ENCODE measurements at regions not wholly inside any gene's neighbourhood (a gene's known extent, or its start where the extent isn't known, plus 50 kb on each side); places are given as distances from the start of the nearest gene placed in this dataset.

GRCh38 chr2:16939771-16940170, 274.1 kb upstream of the CYRIA start:
- TF ChIP-seq CTCF (IDR thresholded peaks at IDR 0.05), result no peak
- DNase-seq (no peak), ATAC-seq (no peak)
- Histone ChIP-seq H3K4me1 (no peaks in the 10 kb centered on the region), H3K4me3 (no peak overlapping the region), H3K27ac (no peak overlapping the region), H3K36me3 (no peaks in the 10 kb centered on the region), H3K9me3 (no peaks in the 10 kb centered on the region), H3K27me3 (no peaks in the 10 kb centered on the region)
- intact Hi-C loops (cut with DNase I), result no loop called here

DNA sequence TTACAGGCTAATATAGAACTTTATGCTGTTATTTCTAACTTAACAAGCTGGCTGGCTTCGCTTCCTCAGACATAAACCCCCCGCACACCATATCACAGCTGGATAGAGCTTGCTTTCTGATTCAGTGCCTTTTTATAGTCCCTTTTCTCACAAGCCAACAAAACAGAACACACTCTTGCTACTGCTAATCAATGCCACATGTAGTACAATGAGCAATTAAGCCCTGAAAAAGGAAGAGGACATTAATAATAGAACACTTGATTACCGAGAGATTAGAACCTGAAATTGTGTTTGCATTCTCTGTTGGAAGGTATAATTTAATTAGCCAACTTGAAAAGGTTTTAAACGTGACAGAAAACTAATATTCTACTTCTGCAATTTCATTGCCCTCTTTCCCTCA, 267.7 kb upstream of the CYRIA start:
- intact Hi-C loops (cut with DNase I), result no loop called here
- TF ChIP-seq CTCF (IDR thresholded peaks at IDR 0.05), result no peak
- DNase-seq (no peak), ATAC-seq (no peak)
- Histone ChIP-seq H3K4me3 (no peak overlapping the region), H3K27me3 (no peaks in the 10 kb centered on the region), H3K9me3 (no peaks in the 10 kb centered on the region), H3K4me1 (no peaks in the 10 kb centered on the region), H3K27ac (no peak overlapping the region), H3K36me3 (no peaks in the 10 kb centered on the region)

- no peak for TF ChIP-seq CTCF (IDR thresholded peaks at IDR 0.05)
- Histone ChIP-seq H3K4me1 (no peaks in the 10 kb centered on the region), H3K27ac (no peak overlapping the region), H3K9me3 (no peaks in the 10 kb centered on the region), H3K4me3 (no peak overlapping the region), H3K27me3 (no peaks in the 10 kb centered on the region), H3K36me3 (no peaks in the 10 kb centered on the region)
- intact Hi-C loops (cut with DNase I), result no loop called here
- no peak for ATAC-seq
- no peak for DNase-seq
Measured at GRCh38 chr2:16932826-16933225, 267.2 kb upstream of the CYRIA start.

GRCh38 chr2:16931441-16931840, 265.8 kb upstream of the CYRIA start:
- Histone ChIP-seq H3K4me1 (no peaks in the 10 kb centered on the region), H3K27ac (no peak overlapping the region), H3K4me3 (no peak overlapping the region), H3K27me3 (no peaks in the 10 kb centered on the region), H3K36me3 (no peaks in the 10 kb centered on the region), H3K9me3 (no peaks in the 10 kb centered on the region)
- ATAC-seq (no peak), DNase-seq (no peak)
- no peak for TF ChIP-seq CTCF (IDR thresholded peaks at IDR 0.05)
- intact Hi-C loops (cut with DNase I), result no loop called here

- intact Hi-C loops (cut with DNase I), result no loop called here
- Histone ChIP-seq H3K36me3 (no peaks in the 10 kb centered on the region), H3K27me3 (no peaks in the 10 kb centered on the region), H3K9me3 (peaks cover 0 to 5% of the 10 kb centered on the region in 2 donors), H3K4me3 (no peak overlapping the region), H3K4me1 (no peaks in the 10 kb centered on the region), H3K27ac (no peak overlapping the region)
- DNase-seq (no peak), ATAC-seq (no peak)
- TF ChIP-seq CTCF (IDR thresholded peaks at IDR 0.05), result no peak
Measured at GRCh38 chr2:16927398-16927797, 261.8 kb upstream of the CYRIA start.

Data from left lung (tissue), 4 donors.